Heart left ventricle (tissue), 13 donors: ENCODE measurements at regions not wholly inside any gene's neighbourhood (a gene's known extent, or its start where the extent isn't known, plus 50 kb on each side); places are given as distances from the start of the nearest gene placed in this dataset.

ENCODE experiments used
- POLR2A ChIP-seq, 2 donors: fragments of 450-650 bp; IDR thresholded peaks; one replicate each; pipeline ENCODE4 v1.6.1; 2017; ENCODE audit warnings: antibody characterized with exemption in 2 of 2, mild to moderate bottlenecking in 2 of 2, moderate library complexity in 2 of 2
- TF ChIP-seq, protein P1 (sequence below), 12 donors: fragments of 200-600 bp; sonication (generic) in 4 of 12; IDR thresholded peaks; one replicate each; pipeline versions ENCODE4 v1.5.0 to v1.8.0; 2018 to 2022; ENCODE audit warnings: antibody characterized with exemption in 12 of 12, mild to moderate bottlenecking in 5 of 12
- donor health status: ischemic (EF 13 %, LVEDD 7.1; RV severe dilation, severe dysfunction).
- donor health status: DM: no; HTN: yes; CAD: no.
- donor health status: DM: no; HTN: no; CAD: no.
- donor health status: ischemic (EF 25% LVEDD 6.9; RV normal size, moderate dysfunction).
- donor health status: ischemic (EF 25% LVEDD 5.7; RV mildly dilated, moderate dysfunction).
- donor health status: ischemic (EF 35%, LVEDD 5.7; RV mildly dilated, moderate dysfunction).
- donor health status: nonischemic (EF 11% LVEDD 7.7; RV severe dilation, severe dysfunction).
- donor health status: DM: yes; HTN: yes; CAD: no.
- donor health status: PGD.
- donor health status: ischemic (EF 29% LVEDD 5.4; RV normal size, mild dysfunction).
- donor health status: nonischemic (EF 23%, LVEDD 6.1; RV moderate dilation, normal function).

DNA sequence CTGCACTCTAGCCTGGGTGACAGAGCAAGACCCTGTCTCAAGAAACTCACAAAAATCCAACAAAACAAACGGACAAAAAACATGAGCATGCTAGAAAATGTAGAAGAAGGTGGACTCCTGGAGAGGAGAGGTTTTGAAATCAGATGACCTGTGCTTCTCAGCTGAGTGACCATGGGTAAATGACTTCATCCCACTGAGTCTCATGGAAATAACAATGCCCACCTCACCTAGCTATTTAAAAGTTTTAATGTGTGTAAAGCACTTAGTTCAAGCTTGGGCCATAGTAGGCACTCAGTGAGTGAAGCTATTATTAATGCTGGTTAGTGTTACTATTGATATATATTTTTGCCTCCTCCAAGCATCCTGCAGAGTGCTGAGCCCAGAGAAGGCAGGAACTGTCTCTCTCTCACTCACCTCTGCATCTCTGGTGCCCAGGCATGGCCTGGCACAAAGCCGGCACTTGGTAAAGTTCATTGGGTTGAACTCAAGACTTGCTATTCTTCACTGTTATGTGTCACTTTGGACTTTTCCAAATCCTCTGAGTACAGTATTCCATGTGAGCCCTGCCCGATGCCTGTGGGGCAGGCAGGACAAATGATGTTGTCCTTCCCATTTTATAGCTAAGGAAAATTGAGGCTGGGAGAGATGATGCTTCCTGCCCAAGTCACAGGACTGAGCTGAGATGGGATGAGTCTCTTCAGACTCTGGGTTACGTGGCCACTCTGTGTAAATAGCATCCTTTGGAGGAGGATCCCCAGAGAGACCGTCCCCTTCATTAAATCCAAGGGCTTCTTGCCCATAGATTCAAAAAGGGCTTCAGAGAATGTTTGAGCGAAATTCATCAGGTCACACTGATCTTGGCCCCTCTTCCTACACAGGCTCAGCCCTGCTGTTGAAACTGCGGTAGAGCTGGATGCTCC lies 81.4 kb upstream of the EMX2 start:
- no peak for TF ChIP-seq POLR2A (IDR thresholded peaks at IDR 0.05)
- TF ChIP-seq, protein P1, sequence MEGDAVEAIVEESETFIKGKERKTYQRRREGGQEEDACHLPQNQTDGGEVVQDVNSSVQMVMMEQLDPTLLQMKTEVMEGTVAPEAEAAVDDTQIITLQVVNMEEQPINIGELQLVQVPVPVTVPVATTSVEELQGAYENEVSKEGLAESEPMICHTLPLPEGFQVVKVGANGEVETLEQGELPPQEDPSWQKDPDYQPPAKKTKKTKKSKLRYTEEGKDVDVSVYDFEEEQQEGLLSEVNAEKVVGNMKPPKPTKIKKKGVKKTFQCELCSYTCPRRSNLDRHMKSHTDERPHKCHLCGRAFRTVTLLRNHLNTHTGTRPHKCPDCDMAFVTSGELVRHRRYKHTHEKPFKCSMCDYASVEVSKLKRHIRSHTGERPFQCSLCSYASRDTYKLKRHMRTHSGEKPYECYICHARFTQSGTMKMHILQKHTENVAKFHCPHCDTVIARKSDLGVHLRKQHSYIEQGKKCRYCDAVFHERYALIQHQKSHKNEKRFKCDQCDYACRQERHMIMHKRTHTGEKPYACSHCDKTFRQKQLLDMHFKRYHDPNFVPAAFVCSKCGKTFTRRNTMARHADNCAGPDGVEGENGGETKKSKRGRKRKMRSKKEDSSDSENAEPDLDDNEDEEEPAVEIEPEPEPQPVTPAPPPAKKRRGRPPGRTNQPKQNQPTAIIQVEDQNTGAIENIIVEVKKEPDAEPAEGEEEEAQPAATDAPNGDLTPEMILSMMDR (IDR thresholded peaks at IDR 0.05): no peak
